GM21825 (cell line): ENCODE measurements at regions not wholly inside any gene's neighbourhood (a gene's known extent, or its start where the extent isn't known, plus 50 kb on each side); places are given as distances from the start of the nearest gene placed in this dataset.

Experiments
- ATAC-seq: cut with Tn5 transposase; IDR thresholded peaks from one replicate; pipeline ENCODE4 v1.9.1; 2021; ENCODE audit warnings: mild to moderate bottlenecking, moderate library complexity; ENCODE audit not compliant: unreplicated experiment

GRCh38 chr6:140140891-140141290 is 766.4 kb upstream of the CITED2 start:
- ATAC-seq, result no peak

GRCh38 chr6:140138311-140139010 is 764.0 kb upstream of the CITED2 start:
- ATAC-seq, result no peak

GRCh38 chr6:140134224-140134623 is 759.8 kb upstream of the CITED2 start:
- no peak for ATAC-seq

GRCh38 chr6:140130074-140130473 is 755.6 kb upstream of the CITED2 start:
- ATAC-seq, result no peak

GRCh38 chr6:140124498-140124897 is 750.0 kb upstream of the CITED2 start:
- ATAC-seq, result no peak

- ATAC-seq, result no peak
Measured at GRCh38 chr6:140108167-140108566, 733.7 kb upstream of the CITED2 start.

GRCh38 chr6:140107216-140107615 is 732.8 kb upstream of the CITED2 start:
- ATAC-seq, result no peak

- ATAC-seq, result no peak
Measured at GRCh38 chr6:140105857-140106256, 731.4 kb upstream of the CITED2 start.

GRCh38 chr6:140105241-140105640 is 730.8 kb upstream of the CITED2 start:
- ATAC-seq, result no peak

GRCh38 chr6:140101818-140102217 is 727.4 kb upstream of the CITED2 start:
- ATAC-seq, result no peak

- ATAC-seq, result no peak
Measured at GRCh38 chr6:140101367-140101766, 726.9 kb upstream of the CITED2 start.

GRCh38 chr6:140095532-140095931 is 721.1 kb upstream of the CITED2 start:
- ATAC-seq, result no peak

- no peak for ATAC-seq
Measured at GRCh38 chr6:140091895-140092294, 717.4 kb upstream of the CITED2 start.

- ATAC-seq, result no peak
Measured at GRCh38 chr6:140090871-140091270, 716.4 kb upstream of the CITED2 start.

- no peak for ATAC-seq
Measured at GRCh38 chr6:140083375-140083774, 708.9 kb upstream of the CITED2 start.

- no peak for ATAC-seq
Measured at GRCh38 chr6:140082867-140083297, 708.4 kb upstream of the CITED2 start.

- no peak for ATAC-seq
Measured at GRCh38 chr6:140079328-140079727, 704.9 kb upstream of the CITED2 start.

- no peak for ATAC-seq
Measured at GRCh38 chr6:140078561-140079125, 704.2 kb upstream of the CITED2 start.

GRCh38 chr6:140077827-140078560 is 703.5 kb upstream of the CITED2 start:
- ATAC-seq, result no peak

- ATAC-seq, result no peak
Measured at GRCh38 chr6:140076105-140076504, 701.7 kb upstream of the CITED2 start.

GRCh38 chr6:140073456-140073855 is 699.0 kb upstream of the CITED2 start:
- no peak for ATAC-seq

GRCh38 chr6:140071601-140072062 is 697.2 kb upstream of the CITED2 start:
- no peak for ATAC-seq
